ENCODE measurements at regions not wholly inside any gene's neighbourhood (a gene's known extent, or its start where the extent isn't known, plus 50 kb on each side); places are given as distances from the start of the nearest gene placed in this dataset.

DNA sequence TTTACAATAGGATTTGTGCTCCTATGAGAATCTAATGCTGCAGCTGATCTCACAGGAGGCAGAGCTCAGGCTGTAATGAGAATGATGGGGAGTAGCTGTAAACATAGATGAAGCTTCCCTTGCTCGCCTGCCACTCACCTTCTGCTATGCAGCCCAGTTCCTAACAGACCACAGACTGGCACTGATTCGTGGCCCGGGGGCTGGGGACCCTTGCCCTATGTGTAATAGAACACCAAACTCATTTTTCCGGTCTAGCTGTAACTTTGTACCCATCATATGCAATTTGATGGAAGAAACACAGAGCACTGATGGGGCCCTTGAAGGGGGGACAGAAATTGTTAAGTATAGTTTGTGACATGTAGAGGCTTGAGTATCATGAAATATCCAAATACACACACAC, 79.6 kb upstream of the OR5AK2 start:
- CTCF ChIA-PET: no interaction called here
- TF ChIP-seq, protein P1, sequence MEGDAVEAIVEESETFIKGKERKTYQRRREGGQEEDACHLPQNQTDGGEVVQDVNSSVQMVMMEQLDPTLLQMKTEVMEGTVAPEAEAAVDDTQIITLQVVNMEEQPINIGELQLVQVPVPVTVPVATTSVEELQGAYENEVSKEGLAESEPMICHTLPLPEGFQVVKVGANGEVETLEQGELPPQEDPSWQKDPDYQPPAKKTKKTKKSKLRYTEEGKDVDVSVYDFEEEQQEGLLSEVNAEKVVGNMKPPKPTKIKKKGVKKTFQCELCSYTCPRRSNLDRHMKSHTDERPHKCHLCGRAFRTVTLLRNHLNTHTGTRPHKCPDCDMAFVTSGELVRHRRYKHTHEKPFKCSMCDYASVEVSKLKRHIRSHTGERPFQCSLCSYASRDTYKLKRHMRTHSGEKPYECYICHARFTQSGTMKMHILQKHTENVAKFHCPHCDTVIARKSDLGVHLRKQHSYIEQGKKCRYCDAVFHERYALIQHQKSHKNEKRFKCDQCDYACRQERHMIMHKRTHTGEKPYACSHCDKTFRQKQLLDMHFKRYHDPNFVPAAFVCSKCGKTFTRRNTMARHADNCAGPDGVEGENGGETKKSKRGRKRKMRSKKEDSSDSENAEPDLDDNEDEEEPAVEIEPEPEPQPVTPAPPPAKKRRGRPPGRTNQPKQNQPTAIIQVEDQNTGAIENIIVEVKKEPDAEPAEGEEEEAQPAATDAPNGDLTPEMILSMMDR (IDR thresholded peaks at IDR 0.05; ENCODE audit: low read depth, low read length): no peak
- DNase-seq (ENCODE audit: low read depth, low spot score): no peak
- POLR2A ChIA-PET: no interaction called here
- Histone ChIP-seq H3K4me3 (ENCODE audit: low read depth, low read length) (no peak overlapping the region), H3K27ac (ENCODE audit: low read depth, low read length) (no peak overlapping the region), H3K27me3 (ENCODE audit: control insufficient read depth, insufficient read depth, low read length) (no peaks in the 10 kb centered on the region), H3K9me3 (ENCODE audit: control insufficient read depth, insufficient read depth, low read length) (no peaks in the 10 kb centered on the region; the same call in 1 of the 2 replicates)

DNA sequence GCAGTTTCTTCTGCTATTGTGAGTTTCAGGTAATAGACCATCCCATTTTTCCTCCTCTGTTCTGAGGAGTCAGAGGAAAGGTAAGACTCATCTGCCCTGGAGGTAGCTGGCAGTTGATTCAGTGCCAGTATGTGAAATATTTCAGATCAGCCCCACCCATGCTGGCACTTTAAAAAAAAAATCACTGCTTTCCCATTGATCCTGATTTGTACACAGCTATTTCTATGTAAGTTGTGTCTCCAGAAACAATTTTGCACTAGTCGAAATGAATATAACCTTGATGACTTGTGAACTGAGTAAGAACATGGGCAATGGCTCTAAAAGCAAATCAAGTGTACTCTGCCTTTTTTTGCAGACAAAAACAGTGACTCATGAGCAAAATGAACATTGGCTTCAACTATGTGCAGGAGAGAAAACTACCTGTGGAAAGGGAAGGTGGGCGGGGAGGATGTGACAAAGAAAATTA, 82.0 kb upstream of the OR5AK2 start:
- H3K27me3 ChIP-seq (ENCODE audit: control insufficient read depth, insufficient read depth, low read length): no peaks in the 10 kb centered on the region
- CTCF ChIA-PET: no interaction called here
- POLR2A ChIA-PET: no interaction called here
- no peak overlapping the region for H3K27ac ChIP-seq (ENCODE audit: low read depth, low read length)
- H3K9me3 ChIP-seq (ENCODE audit: control insufficient read depth, insufficient read depth, low read length): no peaks in the 10 kb centered on the region; the same call in 1 of the 2 replicates
- DNase-seq (ENCODE audit: low read depth, low spot score): no peak
- no peak overlapping the region for H3K4me3 ChIP-seq (ENCODE audit: low read depth, low read length)
- TF ChIP-seq, protein P1 (IDR thresholded peaks at IDR 0.05; ENCODE audit: low read depth, low read length): no peak

DNA sequence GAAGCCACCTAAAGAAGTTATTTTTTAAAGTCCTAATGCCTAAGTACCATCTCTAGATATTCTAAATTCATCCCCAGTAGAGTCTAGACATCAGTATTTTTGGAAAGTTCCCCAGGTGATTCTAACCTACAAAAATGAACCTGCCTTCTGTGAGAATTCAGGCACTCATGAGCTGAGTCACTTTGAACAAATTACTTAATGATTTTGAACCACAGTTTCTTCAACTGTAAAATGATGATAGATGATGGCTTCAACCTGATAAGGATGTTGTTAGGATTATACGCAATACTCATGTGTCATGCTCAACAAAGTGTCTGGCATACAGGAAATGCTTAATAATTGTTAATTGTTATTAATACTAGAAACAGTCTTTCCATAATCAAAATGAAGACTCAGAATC, 82.8 kb upstream of the OR5AK2 start:
- no peak overlapping the region for H3K4me3 ChIP-seq (ENCODE audit: low read depth, low read length)
- CTCF ChIA-PET: no interaction called here
- no peak for DNase-seq (ENCODE audit: low read depth, low spot score)
- TF ChIP-seq, protein P1 (IDR thresholded peaks at IDR 0.05; ENCODE audit: low read depth, low read length): no peak
- POLR2A ChIA-PET: no interaction called here
- H3K27me3 ChIP-seq (ENCODE audit: control insufficient read depth, insufficient read depth, low read length): no peaks in the 10 kb centered on the region
- H3K9me3 ChIP-seq (ENCODE audit: control insufficient read depth, insufficient read depth, low read length): no peaks in the 10 kb centered on the region; the same call in 1 of the 2 replicates
- no peak overlapping the region for H3K27ac ChIP-seq (ENCODE audit: low read depth, low read length)

DNA sequence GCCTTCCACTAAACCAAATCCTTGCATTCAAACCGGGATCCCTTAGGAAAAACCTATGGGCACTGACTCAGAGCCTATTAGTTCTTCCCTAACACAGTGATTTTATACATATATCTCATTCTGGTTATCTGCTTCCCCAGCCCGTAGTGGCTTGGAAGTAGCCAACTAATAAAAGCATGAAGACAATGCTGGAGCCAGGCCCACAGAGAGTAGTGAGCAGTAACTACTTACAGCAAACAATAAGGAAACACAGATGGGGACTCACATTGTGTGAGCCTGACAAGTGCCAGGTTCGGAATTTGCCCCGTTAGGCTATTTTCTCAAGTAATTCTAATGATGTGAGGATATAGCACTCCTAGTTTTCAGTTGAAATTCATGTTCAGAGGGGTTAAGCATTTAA, 83.3 kb upstream of the OR5AK2 start:
- CTCF ChIA-PET: no interaction called here

DNA sequence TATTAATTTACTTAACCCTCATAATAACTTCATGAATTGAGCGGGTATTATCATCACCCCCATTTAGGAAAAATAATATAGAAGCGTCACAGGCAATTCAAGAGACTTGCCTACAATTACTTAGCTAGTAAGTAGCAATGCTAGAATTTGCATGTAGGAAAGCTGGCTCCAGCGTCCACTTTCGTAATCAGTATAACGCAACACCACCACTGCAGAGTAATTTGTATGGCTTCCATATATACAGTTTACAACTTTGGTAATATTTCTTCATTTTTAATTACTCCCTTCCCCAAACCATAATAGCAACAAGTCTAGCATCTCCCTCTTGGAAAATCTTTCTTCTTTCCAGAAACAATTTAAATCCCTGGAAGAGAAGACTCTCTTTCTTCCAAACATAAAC, 89.9 kb upstream of the OR5AK2 start:
- TF ChIP-seq, protein P1 (IDR thresholded peaks at IDR 0.05; ENCODE audit: low read depth, low read length): no peak
- POLR2A ChIA-PET: no interaction called here
- Histone ChIP-seq H3K27ac (ENCODE audit: low read depth, low read length) (no peak overlapping the region), H3K4me3 (ENCODE audit: low read depth, low read length) (no peak overlapping the region), H3K27me3 (ENCODE audit: control insufficient read depth, insufficient read depth, low read length) (no peaks in the 10 kb centered on the region), H3K9me3 (ENCODE audit: control insufficient read depth, insufficient read depth, low read length) (no peaks in the 10 kb centered on the region)
- DNase-seq (ENCODE audit: low read depth, low spot score): no peak
- CTCF ChIA-PET: no interaction called here

More for the DNA sequence above, 83.3 kb upstream of the OR5AK2 start:
- TF ChIP-seq, protein P1 (IDR thresholded peaks at IDR 0.05; ENCODE audit: low read depth, low read length): no peak
- DNase-seq (ENCODE audit: low read depth, low spot score): no peak
- no peak overlapping the region for H3K4me3 ChIP-seq (ENCODE audit: low read depth, low read length)
- no peak overlapping the region for H3K27ac ChIP-seq (ENCODE audit: low read depth, low read length)
- no peaks in the 10 kb centered on the region; the same call in 1 of the 2 replicates for H3K9me3 ChIP-seq (ENCODE audit: control insufficient read depth, insufficient read depth, low read length)
- POLR2A ChIA-PET: no interaction called here
- H3K27me3 ChIP-seq (ENCODE audit: control insufficient read depth, insufficient read depth, low read length): no peaks in the 10 kb centered on the region
